22Rv1 (cell line): ENCODE measurements at regions not wholly inside any gene's neighbourhood (a gene's known extent, or its start where the extent isn't known, plus 50 kb on each side); places are given as distances from the start of the nearest gene placed in this dataset.

Experiments
- ZFX ChIP-seq: fragments of 450-650 bp; IDR thresholded peaks from 2 replicates; pipeline ENCODE4 v1.6.1; 2017; ENCODE audit warnings: antibody characterized with exemption, borderline replicate concordance
- TF ChIP-seq, protein P1 (sequence below): fragments of 450-650 bp; IDR thresholded peaks from 2 replicates; pipeline ENCODE4 v1.5.1; 2017; ENCODE audit warnings: mild to moderate bottlenecking

DNA sequence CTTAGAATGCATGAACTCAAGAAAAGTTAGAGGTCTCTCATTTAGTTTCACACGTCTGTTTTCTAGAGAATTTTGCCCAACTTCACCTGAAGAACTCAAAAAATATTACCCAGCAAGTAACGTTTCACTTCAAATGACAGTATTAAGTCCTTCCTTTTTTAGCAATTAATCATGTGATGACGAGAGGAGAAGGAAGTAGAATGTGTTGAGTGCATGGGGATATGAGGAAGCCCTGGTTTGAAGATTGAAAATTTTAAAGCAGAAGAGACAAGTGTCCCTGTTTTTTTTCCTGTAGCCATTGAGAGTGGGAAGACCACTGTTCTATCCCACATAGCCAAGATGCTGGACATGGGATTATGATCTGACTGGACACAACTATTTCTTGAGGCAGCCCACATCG, 406.3 kb upstream of the CPEB2 start:
- TF ChIP-seq, protein P1, sequence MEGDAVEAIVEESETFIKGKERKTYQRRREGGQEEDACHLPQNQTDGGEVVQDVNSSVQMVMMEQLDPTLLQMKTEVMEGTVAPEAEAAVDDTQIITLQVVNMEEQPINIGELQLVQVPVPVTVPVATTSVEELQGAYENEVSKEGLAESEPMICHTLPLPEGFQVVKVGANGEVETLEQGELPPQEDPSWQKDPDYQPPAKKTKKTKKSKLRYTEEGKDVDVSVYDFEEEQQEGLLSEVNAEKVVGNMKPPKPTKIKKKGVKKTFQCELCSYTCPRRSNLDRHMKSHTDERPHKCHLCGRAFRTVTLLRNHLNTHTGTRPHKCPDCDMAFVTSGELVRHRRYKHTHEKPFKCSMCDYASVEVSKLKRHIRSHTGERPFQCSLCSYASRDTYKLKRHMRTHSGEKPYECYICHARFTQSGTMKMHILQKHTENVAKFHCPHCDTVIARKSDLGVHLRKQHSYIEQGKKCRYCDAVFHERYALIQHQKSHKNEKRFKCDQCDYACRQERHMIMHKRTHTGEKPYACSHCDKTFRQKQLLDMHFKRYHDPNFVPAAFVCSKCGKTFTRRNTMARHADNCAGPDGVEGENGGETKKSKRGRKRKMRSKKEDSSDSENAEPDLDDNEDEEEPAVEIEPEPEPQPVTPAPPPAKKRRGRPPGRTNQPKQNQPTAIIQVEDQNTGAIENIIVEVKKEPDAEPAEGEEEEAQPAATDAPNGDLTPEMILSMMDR: no peak
- no peak for TF ChIP-seq ZFX
